Cardiac muscle cell (in vitro differentiated cells and primary cell): ENCODE measurements at regions not wholly inside any gene's neighbourhood (a gene's known extent, or its start where the extent isn't known, plus 50 kb on each side); places are given as distances from the start of the nearest gene placed in this dataset.

Experiments
- DNase-seq, 2 donors: peaks; one replicate each; pipeline versions ENCODE4 v3.0.0 to v3.0.0-alpha.2; 2010 to 2017; ENCODE audit warnings: low read depth in 1 of 2, low spot score in 1 of 2
- H3K27ac ChIP-seq: fragments of 200-600 bp; sonication (generic); 2 replicates; pipeline ENCODE4 v1.5.1; 2016
- H3K27me3 ChIP-seq: fragments of 200-600 bp; sonication (generic); 2 replicates; pipeline ENCODE4 v1.6.0; 2016; ENCODE audit warnings: control low read depth
- H3K36me3 ChIP-seq: fragments of 200-600 bp; sonication (generic); 2 replicates; pipeline ENCODE4 v1.5.1; 2016; ENCODE audit warnings: control low read depth
- H3K4me1 ChIP-seq: fragments of 200-600 bp; sonication (generic); 2 replicates; pipeline ENCODE4 v1.8.1; 2017; ENCODE audit warnings: low read depth, mild to moderate bottlenecking, mixed run types
- H3K4me3 ChIP-seq: fragments of 200-600 bp; sonication (generic); 2 replicates; pipeline ENCODE4 v1.5.1; 2016; ENCODE audit warnings: mild to moderate bottlenecking
- H3K9me3 ChIP-seq: fragments of 200-600 bp; sonication (generic); 2 replicates; pipeline ENCODE4 v1.5.1; 2017; ENCODE audit warnings: low read depth, mild to moderate bottlenecking, control low read depth
- TF ChIP-seq, protein P1 (sequence below): IDR thresholded peaks from 2 replicates; pipeline ENCODE4 v1.5.1; 2012; ENCODE audit warnings: low read depth, mild to moderate bottlenecking, low read length

DNA sequence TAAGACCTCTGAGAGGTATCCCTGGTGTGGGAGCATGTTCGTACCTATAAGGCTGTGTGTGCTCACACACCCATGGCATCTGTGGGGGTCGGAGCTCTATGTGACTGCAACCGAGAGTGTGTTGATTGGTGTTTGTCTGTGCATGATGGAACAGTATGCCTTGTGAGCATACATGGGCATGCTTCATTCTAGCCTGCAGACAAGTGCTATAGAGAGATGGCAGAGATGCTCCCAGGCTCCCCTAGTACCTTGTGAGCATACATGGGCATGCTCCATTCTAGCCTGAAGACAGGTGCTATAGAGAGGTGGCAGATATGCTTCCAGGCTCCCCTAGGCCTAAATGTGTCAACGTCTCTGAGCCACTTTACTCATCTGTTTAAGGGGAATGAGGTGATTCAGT is 447.5 kb downstream of the INSC start:
- no peaks in the 10 kb centered on the region for H3K4me1 ChIP-seq
- TF ChIP-seq, protein P1, sequence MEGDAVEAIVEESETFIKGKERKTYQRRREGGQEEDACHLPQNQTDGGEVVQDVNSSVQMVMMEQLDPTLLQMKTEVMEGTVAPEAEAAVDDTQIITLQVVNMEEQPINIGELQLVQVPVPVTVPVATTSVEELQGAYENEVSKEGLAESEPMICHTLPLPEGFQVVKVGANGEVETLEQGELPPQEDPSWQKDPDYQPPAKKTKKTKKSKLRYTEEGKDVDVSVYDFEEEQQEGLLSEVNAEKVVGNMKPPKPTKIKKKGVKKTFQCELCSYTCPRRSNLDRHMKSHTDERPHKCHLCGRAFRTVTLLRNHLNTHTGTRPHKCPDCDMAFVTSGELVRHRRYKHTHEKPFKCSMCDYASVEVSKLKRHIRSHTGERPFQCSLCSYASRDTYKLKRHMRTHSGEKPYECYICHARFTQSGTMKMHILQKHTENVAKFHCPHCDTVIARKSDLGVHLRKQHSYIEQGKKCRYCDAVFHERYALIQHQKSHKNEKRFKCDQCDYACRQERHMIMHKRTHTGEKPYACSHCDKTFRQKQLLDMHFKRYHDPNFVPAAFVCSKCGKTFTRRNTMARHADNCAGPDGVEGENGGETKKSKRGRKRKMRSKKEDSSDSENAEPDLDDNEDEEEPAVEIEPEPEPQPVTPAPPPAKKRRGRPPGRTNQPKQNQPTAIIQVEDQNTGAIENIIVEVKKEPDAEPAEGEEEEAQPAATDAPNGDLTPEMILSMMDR: no peak
- H3K4me3 ChIP-seq: no peak overlapping the region
- no peak for DNase-seq
- H3K9me3 ChIP-seq: no peaks in the 10 kb centered on the region
- no peaks in the 10 kb centered on the region for H3K27me3 ChIP-seq
- no peak overlapping the region for H3K27ac ChIP-seq
- no peaks in the 10 kb centered on the region for H3K36me3 ChIP-seq

DNA sequence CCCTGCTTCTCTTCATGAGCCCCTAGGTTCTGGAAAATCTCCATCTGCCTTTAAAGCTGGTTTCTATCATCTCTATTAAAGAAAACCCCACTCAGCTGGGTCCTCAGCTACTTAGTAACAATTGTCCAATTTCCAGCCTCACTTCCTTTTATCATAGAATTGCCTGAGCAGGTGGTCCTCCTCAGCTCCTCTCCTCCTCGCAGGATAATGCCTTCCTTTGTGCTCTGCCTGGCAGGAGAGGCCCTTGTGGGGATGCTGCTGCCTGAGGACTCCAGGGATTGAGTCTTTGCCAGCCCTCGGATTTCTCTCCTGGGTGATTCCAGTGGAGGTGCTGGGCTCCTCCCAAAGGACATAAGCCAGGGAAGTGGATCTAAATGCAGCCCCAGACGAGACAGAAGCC is 448.3 kb downstream of the INSC start:
- DNase-seq: no peak
- Histone ChIP-seq H3K36me3 (no peaks in the 10 kb centered on the region), H3K4me1 (no peaks in the 10 kb centered on the region), H3K9me3 (no peaks in the 10 kb centered on the region), H3K27me3 (no peaks in the 10 kb centered on the region), H3K27ac (no peak overlapping the region), H3K4me3 (no peak overlapping the region)
- TF ChIP-seq, protein P1: no peak

DNA sequence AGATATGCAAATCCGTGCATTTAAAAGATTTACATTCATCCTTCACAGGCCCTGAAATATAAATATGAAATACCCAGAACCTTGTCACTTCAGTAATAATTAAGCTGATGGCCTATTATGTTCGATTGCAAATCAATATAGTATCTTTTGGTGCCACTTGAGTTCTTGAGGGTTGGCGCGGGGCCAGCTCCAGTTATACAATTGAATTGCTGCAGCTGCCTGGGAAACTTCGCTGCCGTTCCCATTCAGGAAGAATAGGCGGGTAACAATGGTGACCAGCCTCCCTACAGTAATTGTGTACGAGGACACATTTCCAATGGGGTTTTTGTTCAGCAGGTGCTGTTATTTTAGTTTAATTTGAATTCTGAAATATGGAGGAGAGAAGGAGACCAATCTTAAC is 451.2 kb downstream of the INSC start:
- H3K27me3 ChIP-seq: no peaks in the 10 kb centered on the region
- DNase-seq: no peak
- H3K4me1 ChIP-seq: no peaks in the 10 kb centered on the region
- no peaks in the 10 kb centered on the region for H3K36me3 ChIP-seq
- H3K27ac ChIP-seq: no peak overlapping the region
- no peaks in the 10 kb centered on the region for H3K9me3 ChIP-seq
- TF ChIP-seq, protein P1: no peak
- H3K4me3 ChIP-seq: no peak overlapping the region

DNA sequence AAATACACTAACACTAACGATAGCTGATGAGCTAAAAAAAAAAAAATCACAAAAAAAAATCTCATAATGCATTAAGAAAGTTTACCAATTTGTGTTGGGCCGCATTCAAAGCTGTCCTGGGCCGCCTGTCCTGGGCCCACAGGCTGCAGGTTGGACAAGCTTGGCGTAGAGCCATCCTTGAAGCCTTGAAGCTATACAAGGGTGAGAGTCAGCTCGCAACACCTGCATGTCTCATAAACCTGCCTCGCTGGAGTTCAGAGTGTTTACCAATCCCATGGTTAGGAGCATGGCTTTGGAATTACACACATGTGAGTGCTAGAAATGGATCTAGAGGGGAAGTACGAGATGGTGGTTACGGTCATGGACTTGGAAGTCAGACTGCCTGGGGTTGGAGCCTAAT is 453.7 kb downstream of the INSC start:
- Histone ChIP-seq H3K27me3 (no peaks in the 10 kb centered on the region), H3K4me1 (no peaks in the 10 kb centered on the region), H3K27ac (no peak overlapping the region), H3K36me3 (no peaks in the 10 kb centered on the region), H3K4me3 (no peak overlapping the region), H3K9me3 (no peaks in the 10 kb centered on the region)
- DNase-seq: no peak
- TF ChIP-seq, protein P1: no peak

DNA sequence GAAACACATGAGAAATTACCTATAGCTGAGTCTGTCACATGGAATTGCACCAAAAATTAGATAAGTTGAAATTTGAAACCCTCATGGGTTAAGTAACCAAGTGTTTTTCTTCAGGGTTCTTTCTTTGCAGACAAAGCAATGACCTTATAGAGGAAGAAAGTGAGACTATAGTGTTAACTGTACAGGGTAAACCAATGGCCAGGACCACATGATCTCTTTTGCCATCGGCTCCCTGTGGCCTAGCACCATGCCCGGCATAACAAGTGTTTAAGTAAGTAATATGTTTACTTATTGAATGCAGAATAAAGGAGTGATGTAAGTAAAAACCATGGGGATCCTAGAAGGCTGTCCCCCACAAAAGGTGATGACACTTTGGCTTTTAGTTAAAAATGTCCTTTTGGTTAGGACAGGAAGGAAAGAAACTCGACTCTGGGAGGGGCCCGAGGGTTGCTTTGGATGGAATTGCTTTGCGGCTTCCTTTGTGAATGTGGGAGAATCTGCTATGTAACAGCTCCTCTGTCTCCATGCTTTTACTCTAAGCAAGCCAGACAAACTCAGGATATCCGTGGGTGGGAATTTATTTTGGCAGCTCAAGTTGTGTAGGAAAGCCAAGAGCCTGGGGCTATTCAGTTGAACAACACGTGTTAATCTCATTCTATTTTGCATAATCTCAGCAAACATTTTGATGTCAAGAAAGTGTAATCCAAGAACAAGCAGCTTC is 454.7 kb downstream of the INSC start:
- TF ChIP-seq, protein P1: no peak
- H3K4me1 ChIP-seq: no peaks in the 10 kb centered on the region
- DNase-seq: peak in 1 of 2 donors; percentile 49
- H3K4me3 ChIP-seq: no peak overlapping the region
- H3K27ac ChIP-seq: no peak overlapping the region
- H3K36me3 ChIP-seq: no peaks in the 10 kb centered on the region
- H3K27me3 ChIP-seq: no peaks in the 10 kb centered on the region
- H3K9me3 ChIP-seq: no peaks in the 10 kb centered on the region
